ENCODE measurements at regions not wholly inside any gene's neighbourhood (a gene's known extent, or its start where the extent isn't known, plus 50 kb on each side); places are given as distances from the start of the nearest gene placed in this dataset.
"Not testable (repeated sequence)": the region's sequence is repeated elsewhere in the genome, so short reads cannot be mapped to it uniquely, and the experiment has no call there.

- TF ChIP-seq POLR2A (IDR thresholded peaks at IDR 0.05; ENCODE audit: low read depth, low read length) (no peak), TAF1 (IDR thresholded peaks at IDR 0.05; ENCODE audit: borderline replicate concordance, low read depth, low read length) (no peak), POLR2AphosphoS5 (IDR thresholded peaks at IDR 0.05; ENCODE audit: low read depth, low read length) (no peak)
- DNase-seq (ENCODE audit: insufficient read length) (no peak), FAIRE-seq (no peak)
Observed at GRCh38 chr22:46033256-46034200, 56.6 kb upstream of the WNT7B start.

- FAIRE-seq; DNase-seq (ENCODE audit: insufficient read length): not testable (repeated sequence)
Observed at GRCh38 chr22:46034480-46034879, 57.5 kb upstream of the WNT7B start.

GRCh38 chr22:46035380-46035741 is 58.4 kb upstream of the WNT7B start:
- no peak for TF ChIP-seq POLR2A (IDR thresholded peaks at IDR 0.05; ENCODE audit: low read depth, low read length)
- no peak for TF ChIP-seq TAF1 (IDR thresholded peaks at IDR 0.05; ENCODE audit: borderline replicate concordance, low read depth, low read length)
- DNase-seq (ENCODE audit: insufficient read length) (no peak), FAIRE-seq (no peak)

DNA sequence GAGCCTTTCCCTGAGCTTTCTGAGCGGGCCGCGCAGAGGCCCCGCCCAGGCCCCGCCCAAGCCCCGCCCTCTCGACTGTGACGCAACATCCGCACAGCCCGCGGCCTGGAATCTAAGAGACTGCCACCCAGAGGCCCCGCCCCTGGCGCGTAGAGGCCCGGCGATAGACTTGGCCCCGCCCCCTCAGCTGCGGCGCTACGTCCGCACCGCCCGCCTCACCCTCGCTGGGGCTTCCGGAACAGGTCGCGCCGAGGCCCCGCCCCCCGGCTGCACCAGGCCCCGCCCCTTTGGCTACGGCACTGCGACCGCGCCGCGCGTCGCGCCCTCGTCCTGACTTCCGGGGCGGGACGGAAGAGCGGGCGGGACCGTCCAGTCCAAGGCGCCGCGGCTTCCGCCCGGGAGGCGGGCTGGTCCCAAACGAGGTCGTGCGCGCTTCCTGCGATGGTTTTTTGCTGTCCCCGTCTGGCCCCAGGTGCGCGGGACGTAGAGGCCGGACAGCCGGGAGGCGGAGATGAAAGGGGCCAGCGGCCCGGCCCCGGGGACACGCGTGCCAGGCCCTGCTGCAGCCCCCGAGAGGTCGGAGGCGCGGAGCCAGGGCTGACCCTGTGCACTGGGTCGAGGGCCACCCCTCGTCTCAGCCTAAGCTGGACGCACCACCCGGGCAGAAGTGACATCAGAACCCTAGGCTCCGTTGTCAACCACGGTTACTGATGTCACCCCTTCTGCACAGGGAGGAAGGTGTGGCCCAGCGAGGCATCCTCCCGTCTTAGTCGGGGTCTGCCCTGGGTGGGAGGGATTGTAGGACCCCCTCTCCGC is 59.0 kb upstream of the WNT7B start:
- DNase-seq (ENCODE audit: insufficient read length) (peak; percentile 99), FAIRE-seq (peak; percentile 100)
- TF ChIP-seq TAF1 (IDR thresholded peaks at IDR 0.05; ENCODE audit: borderline replicate concordance, low read depth, low read length) (no peak), POLR2A (IDR thresholded peaks at IDR 0.05; ENCODE audit: low read depth, low read length) (peak; percentile 83; the same call in 1 of the 2 replicates), POLR2AphosphoS5 (IDR thresholded peaks at IDR 0.05; ENCODE audit: low read depth, low read length) (peak; percentile 66; the same call in 1 of the 2 replicates)

- TF ChIP-seq TAF1 (IDR thresholded peaks at IDR 0.05; ENCODE audit: borderline replicate concordance, low read depth, low read length) = no peak
- TF ChIP-seq POLR2AphosphoS5 (IDR thresholded peaks at IDR 0.05; ENCODE audit: low read depth, low read length) = no peak
- TF ChIP-seq POLR2A (IDR thresholded peaks at IDR 0.05; ENCODE audit: low read depth, low read length) = no peak
- peak; percentile 75 for FAIRE-seq
- no peak for DNase-seq (ENCODE audit: insufficient read length)
Observed at GRCh38 chr22:46036558-46037408, 59.8 kb upstream of the WNT7B start.

GRCh38 chr22:46038174-46038487 is 61.2 kb upstream of the WNT7B start:
- TF ChIP-seq POLR2A (IDR thresholded peaks at IDR 0.05; ENCODE audit: low read depth, low read length) (no peak), POLR2AphosphoS5 (IDR thresholded peaks at IDR 0.05; ENCODE audit: low read depth, low read length) (no peak), TAF1 (IDR thresholded peaks at IDR 0.05; ENCODE audit: borderline replicate concordance, low read depth, low read length) (no peak)
- DNase-seq (ENCODE audit: insufficient read length) (no peak), FAIRE-seq (no peak)

GRCh38 chr22:46038516-46039430 is 61.8 kb upstream of the WNT7B start:
- DNase-seq (ENCODE audit: insufficient read length) (no peak), FAIRE-seq (no peak)
- TF ChIP-seq POLR2A (IDR thresholded peaks at IDR 0.05; ENCODE audit: low read depth, low read length) (no peak), TAF1 (IDR thresholded peaks at IDR 0.05; ENCODE audit: borderline replicate concordance, low read depth, low read length) (no peak), POLR2AphosphoS5 (IDR thresholded peaks at IDR 0.05; ENCODE audit: low read depth, low read length) (no peak)

GRCh38 chr22:46039535-46039934 is 62.6 kb upstream of the WNT7B start:
- TF ChIP-seq TAF1 (IDR thresholded peaks at IDR 0.05; ENCODE audit: borderline replicate concordance, low read depth, low read length) (no peak), POLR2AphosphoS5 (IDR thresholded peaks at IDR 0.05; ENCODE audit: low read depth, low read length) (no peak), POLR2A (IDR thresholded peaks at IDR 0.05; ENCODE audit: low read depth, low read length) (no peak)
- FAIRE-seq = no peak
- DNase-seq (ENCODE audit: insufficient read length) = no peak

GRCh38 chr22:46040471-46041465 is 63.8 kb upstream of the WNT7B start:
- no peak for FAIRE-seq
- TF ChIP-seq POLR2A (IDR thresholded peaks at IDR 0.05; ENCODE audit: low read depth, low read length) (no peak), TAF1 (IDR thresholded peaks at IDR 0.05; ENCODE audit: borderline replicate concordance, low read depth, low read length) (no peak), POLR2AphosphoS5 (IDR thresholded peaks at IDR 0.05; ENCODE audit: low read depth, low read length) (no peak)
- DNase-seq (ENCODE audit: insufficient read length) = no peak

Measured in GM12892 (cell line).